Mesothelial cell of epicardium (in vitro differentiated cells): ENCODE measurements at regions not wholly inside any gene's neighbourhood (a gene's known extent, or its start where the extent isn't known, plus 50 kb on each side); places are given as distances from the start of the nearest gene placed in this dataset.

Source experiments
- DNase-seq, 2 experiments: peaks; one replicate each; pipeline ENCODE4 v3.0.0; 2021; ENCODE audit warnings: low spot score in 2 of 2; ENCODE audit not compliant: unreplicated experiment in 2 of 2
- H3K27ac Mint-ChIP-seq: 2 replicates; pipeline ENCODE4 v1.8.0; 2021; ENCODE audit warnings: mixed read lengths
- H3K27me3 Mint-ChIP-seq: 2 replicates; pipeline ENCODE4 v1.8.0; 2021; ENCODE audit warnings: low read depth, mixed read lengths
- H3K36me3 Mint-ChIP-seq: 2 replicates; pipeline ENCODE4 v1.8.0; 2021; ENCODE audit warnings: mixed read lengths
- H3K4me1 Mint-ChIP-seq: 2 replicates; pipeline ENCODE4 v1.8.0; 2021; ENCODE audit warnings: mixed read lengths
- H3K4me3 Mint-ChIP-seq: 2 replicates; pipeline ENCODE4 v1.8.0; 2021; ENCODE audit warnings: mild to moderate bottlenecking, moderate library complexity, mixed read lengths
- H3K9me3 Mint-ChIP-seq: 2 replicates; pipeline ENCODE4 v1.8.0; 2021; ENCODE audit warnings: mixed read lengths
- CTCF ChIP-seq: fragments of 200-600 bp; sonication (generic); IDR thresholded peaks from one replicate; pipeline ENCODE4 v1.5.0; 2021; ENCODE audit warnings: antibody characterized with exemption; ENCODE audit not compliant: unreplicated experiment

GRCh38 chr2:13113002-13113401 is 396.3 kb downstream of the TRIB2 start:
- no peak for TF ChIP-seq CTCF
- no peaks in the 10 kb centered on the region for H3K36me3 Mint-ChIP-seq
- no peak overlapping the region for H3K27ac Mint-ChIP-seq
- peaks cover 27% of the 10 kb centered on the region for H3K4me1 Mint-ChIP-seq
- peaks cover 6% of the 10 kb centered on the region for H3K9me3 Mint-ChIP-seq
- no peak for DNase-seq
- no peaks in the 10 kb centered on the region for H3K27me3 Mint-ChIP-seq
- no peak overlapping the region for H3K4me3 Mint-ChIP-seq

DNA sequence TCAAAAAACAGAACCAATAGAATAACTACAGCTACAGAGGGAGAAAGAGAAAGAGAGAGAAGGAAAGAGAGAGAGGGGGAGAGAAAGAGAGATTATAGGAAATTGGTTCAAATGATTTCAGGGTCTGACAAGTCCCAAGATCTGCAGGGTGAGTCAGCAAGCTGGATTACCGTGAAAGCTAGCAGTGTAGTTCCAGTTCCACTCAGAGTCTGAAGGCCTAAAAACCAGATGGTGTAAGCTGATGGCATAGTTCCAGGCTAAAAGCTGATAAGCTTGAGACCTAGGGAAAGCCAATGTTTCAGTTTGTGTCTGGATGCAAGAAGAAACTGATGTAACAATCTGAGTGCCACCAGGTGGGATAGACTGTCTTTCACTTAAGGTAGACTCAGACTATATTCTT is 397.7 kb downstream of the TRIB2 start:
- Mint-ChIP-seq H3K9me3 (peaks cover 6% of the 10 kb centered on the region), H3K27ac (peak overlapping the region; percentile 22), H3K4me1 (peaks cover 27% of the 10 kb centered on the region), H3K36me3 (no peaks in the 10 kb centered on the region), H3K4me3 (no peak overlapping the region), H3K27me3 (no peaks in the 10 kb centered on the region)
- TF ChIP-seq CTCF: no peak
- no peak for DNase-seq

DNA sequence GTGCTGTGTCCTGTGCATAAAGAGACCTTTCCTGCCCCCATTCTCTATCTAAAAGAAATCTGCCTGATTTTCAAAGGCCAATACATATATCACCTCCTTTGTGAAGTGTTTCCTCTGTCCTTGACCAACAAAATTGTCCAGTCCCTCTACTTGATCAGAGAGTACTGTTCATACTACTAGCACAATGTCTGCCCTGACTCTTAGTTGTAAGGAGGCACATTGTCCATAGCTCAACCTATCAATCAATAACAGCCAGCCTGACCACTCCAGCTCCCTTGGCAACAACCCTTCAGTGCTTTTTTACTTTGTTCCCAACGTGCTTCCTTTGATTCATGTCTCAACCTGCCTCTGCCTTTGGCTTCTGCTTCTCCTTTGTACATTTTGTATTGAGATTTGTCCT is 398.9 kb downstream of the TRIB2 start:
- DNase-seq: no peak
- Mint-ChIP-seq H3K27me3 (no peaks in the 10 kb centered on the region), H3K4me1 (peaks cover 23% of the 10 kb centered on the region), H3K36me3 (no peaks in the 10 kb centered on the region), H3K9me3 (peaks cover 6% of the 10 kb centered on the region), H3K27ac (no peak overlapping the region), H3K4me3 (no peak overlapping the region)
- no peak for TF ChIP-seq CTCF

DNA sequence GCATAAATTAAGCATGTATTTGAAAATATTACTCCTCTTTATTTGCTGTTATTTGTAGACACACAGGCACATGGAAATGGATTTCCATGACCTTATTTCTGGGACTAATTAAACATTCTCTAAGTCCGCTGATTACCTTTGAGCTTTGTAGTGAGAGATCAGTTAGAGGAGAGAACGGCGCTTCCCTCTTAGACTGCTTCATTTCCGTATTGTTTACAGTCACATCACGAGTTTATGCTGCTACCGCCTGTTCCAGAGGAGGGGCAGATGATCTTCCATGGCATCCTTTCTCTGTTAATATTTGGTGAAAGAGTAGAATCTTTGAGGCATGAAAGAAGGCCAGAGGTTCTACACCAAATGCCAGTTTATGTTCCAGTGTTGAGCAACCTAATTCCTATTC is 404.4 kb downstream of the TRIB2 start:
- H3K4me1 Mint-ChIP-seq: peaks cover 4% of the 10 kb centered on the region
- no peak overlapping the region for H3K4me3 Mint-ChIP-seq
- DNase-seq: no peak

DNA sequence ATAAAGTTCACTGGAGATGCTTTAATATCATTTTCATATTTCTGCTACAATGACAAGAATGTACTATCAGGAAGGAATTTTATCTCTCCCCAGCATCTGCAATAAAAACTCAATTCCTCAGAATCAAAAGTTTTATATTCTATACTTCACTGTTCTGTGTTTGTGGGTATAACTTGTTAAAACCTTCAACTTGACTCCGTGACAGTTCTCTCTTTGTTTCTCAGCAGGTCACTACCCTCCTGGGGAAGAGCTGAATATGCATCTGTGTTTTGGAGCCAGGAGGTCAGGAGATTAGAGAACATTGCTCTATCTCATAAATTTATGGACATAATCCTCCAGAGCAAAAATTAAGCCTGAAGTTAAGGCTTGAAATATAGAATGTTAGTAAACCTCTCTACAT is 411.4 kb downstream of the TRIB2 start:
- no peak for TF ChIP-seq CTCF
- no peak for DNase-seq
- peaks cover 9% of the 10 kb centered on the region for H3K4me1 Mint-ChIP-seq
- H3K27me3 Mint-ChIP-seq: peaks cover 6% of the 10 kb centered on the region
- H3K36me3 Mint-ChIP-seq: no peaks in the 10 kb centered on the region
- H3K9me3 Mint-ChIP-seq: peaks cover 12% of the 10 kb centered on the region
- H3K27ac Mint-ChIP-seq: no peak overlapping the region
- no peak overlapping the region for H3K4me3 Mint-ChIP-seq

More for the DNA sequence above, 404.4 kb downstream of the TRIB2 start:
- no peak overlapping the region for H3K27ac Mint-ChIP-seq
- H3K9me3 Mint-ChIP-seq: no peaks in the 10 kb centered on the region
- no peak for TF ChIP-seq CTCF
- H3K27me3 Mint-ChIP-seq: peaks cover 6% of the 10 kb centered on the region
- no peaks in the 10 kb centered on the region for H3K36me3 Mint-ChIP-seq

DNA sequence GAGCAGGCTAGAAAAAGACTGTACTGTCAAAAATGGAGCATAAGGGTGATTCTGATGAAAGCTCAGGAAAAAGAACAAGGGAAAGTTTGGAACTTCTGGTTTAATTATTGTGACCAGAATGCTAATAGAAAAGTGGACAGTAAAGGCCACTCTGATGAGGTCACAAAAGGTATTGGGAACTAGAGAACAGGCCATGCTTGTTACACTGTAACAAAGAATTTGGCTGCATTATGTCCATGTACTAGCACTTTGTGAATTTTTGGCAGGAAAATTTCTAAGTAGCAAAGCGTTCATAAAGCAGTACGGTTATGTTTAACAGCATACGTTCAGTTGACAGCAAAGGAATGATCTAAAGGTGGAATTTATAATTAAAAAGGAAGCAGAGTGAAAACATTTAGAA is 418.6 kb downstream of the TRIB2 start:
- no peak for DNase-seq
- H3K27me3 Mint-ChIP-seq: no peaks in the 10 kb centered on the region
- no peak overlapping the region for H3K4me3 Mint-ChIP-seq
- peaks cover 5% of the 10 kb centered on the region for H3K9me3 Mint-ChIP-seq
- no peak for TF ChIP-seq CTCF
- H3K36me3 Mint-ChIP-seq: no peaks in the 10 kb centered on the region
- H3K27ac Mint-ChIP-seq: no peak overlapping the region
- no peaks in the 10 kb centered on the region for H3K4me1 Mint-ChIP-seq
